ENCODE measurements at regions not wholly inside any gene's neighbourhood (a gene's known extent, or its start where the extent isn't known, plus 50 kb on each side); places are given as distances from the start of the nearest gene placed in this dataset.

- no peak for DNase-seq (ENCODE audit: low read depth in 4 of 4, low spot score in 2 of 4)
Observed at GRCh38 chr10:1873661-1874315, 136.5 kb upstream of the ADARB2 start.

- DNase-seq (ENCODE audit: low read depth in 4 of 4, low spot score in 2 of 4), result no peak
Observed at GRCh38 chr10:1872151-1872726, 134.9 kb upstream of the ADARB2 start.

- DNase-seq (ENCODE audit: low read depth in 4 of 4, low spot score in 2 of 4), result no peak
Observed at GRCh38 chr10:1870491-1870890, 133.2 kb upstream of the ADARB2 start.

GRCh38 chr10:1869861-1870260 lies 132.5 kb upstream of the ADARB2 start:
- no peak for DNase-seq (ENCODE audit: low read depth in 4 of 4, low spot score in 2 of 4)

- no peak for DNase-seq (ENCODE audit: low read depth in 4 of 4, low spot score in 2 of 4)
Observed at GRCh38 chr10:1860351-1860750, 123.0 kb upstream of the ADARB2 start.

- DNase-seq (ENCODE audit: low read depth in 4 of 4, low spot score in 2 of 4), result no peak
Observed at GRCh38 chr10:1858547-1858946, 121.2 kb upstream of the ADARB2 start.

- no peak for DNase-seq (ENCODE audit: low read depth in 4 of 4, low spot score in 2 of 4)
Observed at GRCh38 chr10:1858048-1858447, 120.7 kb upstream of the ADARB2 start.

- DNase-seq (ENCODE audit: low read depth in 4 of 4, low spot score in 2 of 4), result no peak
Observed at GRCh38 chr10:1855911-1856310, 118.6 kb upstream of the ADARB2 start.

- no peak for DNase-seq (ENCODE audit: low read depth in 4 of 4, low spot score in 2 of 4)
Observed at GRCh38 chr10:1854271-1854670, 116.9 kb upstream of the ADARB2 start.

- DNase-seq (ENCODE audit: low read depth in 4 of 4, low spot score in 2 of 4), result no peak
Observed at GRCh38 chr10:1853801-1854200, 116.5 kb upstream of the ADARB2 start.

GRCh38 chr10:1852841-1853240 lies 115.5 kb upstream of the ADARB2 start:
- DNase-seq (ENCODE audit: low read depth in 4 of 4, low spot score in 2 of 4), result no peak

- no peak for DNase-seq (ENCODE audit: low read depth in 4 of 4, low spot score in 2 of 4)
Observed at GRCh38 chr10:1851762-1852161, 114.4 kb upstream of the ADARB2 start.

- DNase-seq (ENCODE audit: low read depth in 4 of 4, low spot score in 2 of 4), result no peak
Observed at GRCh38 chr10:1850971-1851527, 113.7 kb upstream of the ADARB2 start.

- no peak for DNase-seq (ENCODE audit: low read depth in 4 of 4, low spot score in 2 of 4)
Observed at GRCh38 chr10:1847361-1847760, 110.0 kb upstream of the ADARB2 start.

- DNase-seq (ENCODE audit: low read depth in 4 of 4, low spot score in 2 of 4), result no peak
Observed at GRCh38 chr10:1846032-1846431, 108.7 kb upstream of the ADARB2 start.

- no peak for DNase-seq (ENCODE audit: low read depth in 4 of 4, low spot score in 2 of 4)
Observed at GRCh38 chr10:1841759-1842158, 104.4 kb upstream of the ADARB2 start.

GRCh38 chr10:1829712-1830111 lies 92.4 kb upstream of the ADARB2 start:
- no peak for DNase-seq (ENCODE audit: low read depth in 4 of 4, low spot score in 2 of 4)

- DNase-seq (ENCODE audit: low read depth in 4 of 4, low spot score in 2 of 4), result no peak
Observed at GRCh38 chr10:1824928-1825327, 87.6 kb upstream of the ADARB2 start.

GRCh38 chr10:1814556-1814955 lies 77.2 kb upstream of the ADARB2 start:
- no peak for DNase-seq (ENCODE audit: low read depth in 4 of 4, low spot score in 2 of 4)

- no peak for DNase-seq (ENCODE audit: low read depth in 4 of 4, low spot score in 2 of 4)
Observed at GRCh38 chr10:1809139-1809741, 71.9 kb upstream of the ADARB2 start.

GRCh38 chr10:1807924-1808323 lies 70.6 kb upstream of the ADARB2 start:
- no peak for DNase-seq (ENCODE audit: low read depth in 4 of 4, low spot score in 2 of 4)

- DNase-seq (ENCODE audit: low read depth in 4 of 4, low spot score in 2 of 4), result no peak
Observed at GRCh38 chr10:1807196-1807595, 69.9 kb upstream of the ADARB2 start.
